Ishikawa (cell line): ENCODE measurements at regions not wholly inside any gene's neighbourhood (a gene's known extent, or its start where the extent isn't known, plus 50 kb on each side); places are given as distances from the start of the nearest gene placed in this dataset.

Experiments used
- CEBPB ChIP-seq: IDR thresholded peaks from 2 replicates; pipeline ENCODE4 v1.6.1; 2012
- CREB1 ChIP-seq: IDR thresholded peaks from 2 replicates; pipeline ENCODE4 v1.6.1; 2012; ENCODE audit warnings: low read depth
- EGR1 ChIP-seq: IDR thresholded peaks from 2 replicates; pipeline ENCODE4 v1.6.1; 2012
- EP300 ChIP-seq: IDR thresholded peaks from 2 replicates; pipeline ENCODE4 v1.6.1; 2012; ENCODE audit warnings: borderline replicate concordance
- FOXM1 ChIP-seq: IDR thresholded peaks from 2 replicates; pipeline ENCODE4 v1.6.1; 2012; ENCODE audit warnings: low read depth, borderline replicate concordance
- MAX ChIP-seq: IDR thresholded peaks from 2 replicates; pipeline ENCODE4 v1.6.1; 2012
- NFIC ChIP-seq: IDR thresholded peaks from 2 replicates; pipeline ENCODE4 v1.6.1; 2012
- RAD21 ChIP-seq: IDR thresholded peaks from 2 replicates; pipeline ENCODE4 v1.6.1; 2012; ENCODE audit warnings: low read depth
- REST ChIP-seq: IDR thresholded peaks from 2 replicates; pipeline ENCODE4 v1.6.1; 2012; ENCODE audit warnings: low read depth, mild to moderate bottlenecking
- TAF1 ChIP-seq: IDR thresholded peaks from 2 replicates; pipeline ENCODE4 v1.6.1; 2012; ENCODE audit warnings: low read depth, mild to moderate bottlenecking
- TCF12 ChIP-seq: IDR thresholded peaks from 2 replicates; pipeline ENCODE4 v1.6.1; 2012; ENCODE audit warnings: low read depth
- TEAD4 ChIP-seq: IDR thresholded peaks from 2 replicates; pipeline ENCODE4 v1.6.1; 2012
- USF1 ChIP-seq: IDR thresholded peaks from 2 replicates; pipeline ENCODE4 v1.6.1; 2012
- YY1 ChIP-seq: IDR thresholded peaks from 2 replicates; pipeline ENCODE4 v1.6.1; 2012; ENCODE audit warnings: low read depth

- TF ChIP-seq FOXM1, result no peak
- TF ChIP-seq RAD21, result no peak
- no peak for TF ChIP-seq REST
- TF ChIP-seq EP300, result no peak
- no peak for TF ChIP-seq MAX
- no peak for TF ChIP-seq TEAD4
- TF ChIP-seq CEBPB, result no peak
- TF ChIP-seq USF1, result no peak
- no peak for TF ChIP-seq CREB1
- TF ChIP-seq YY1, result no peak
- no peak for TF ChIP-seq TAF1
- no peak for TF ChIP-seq NFIC
- TF ChIP-seq EGR1, result no peak
- no peak for TF ChIP-seq TCF12
Observed at GRCh38 chr5:117417501-117417900, 842.9 kb upstream of the SEMA6A start.
